Ishikawa (cell line): ENCODE measurements at regions not wholly inside any gene's neighbourhood (a gene's known extent, or its start where the extent isn't known, plus 50 kb on each side); places are given as distances from the start of the nearest gene placed in this dataset.

Experiments used
- CEBPB ChIP-seq: IDR thresholded peaks from 2 replicates; pipeline ENCODE4 v1.6.1; 2012
- EP300 ChIP-seq: IDR thresholded peaks from 2 replicates; pipeline ENCODE4 v1.6.1; 2012; ENCODE audit warnings: borderline replicate concordance
- YY1 ChIP-seq: IDR thresholded peaks from 2 replicates; pipeline ENCODE4 v1.6.1; 2012; ENCODE audit warnings: low read depth
- TF ChIP-seq, protein P1 (sequence below): IDR thresholded peaks from 2 replicates; pipeline ENCODE4 v1.6.1; 2012

GRCh38 chr18:24611075-24611474 lies 150.6 kb downstream of the HRH4 start:
- TF ChIP-seq YY1 (no peak), CEBPB (no peak), EP300 (no peak)
- TF ChIP-seq, protein P1, sequence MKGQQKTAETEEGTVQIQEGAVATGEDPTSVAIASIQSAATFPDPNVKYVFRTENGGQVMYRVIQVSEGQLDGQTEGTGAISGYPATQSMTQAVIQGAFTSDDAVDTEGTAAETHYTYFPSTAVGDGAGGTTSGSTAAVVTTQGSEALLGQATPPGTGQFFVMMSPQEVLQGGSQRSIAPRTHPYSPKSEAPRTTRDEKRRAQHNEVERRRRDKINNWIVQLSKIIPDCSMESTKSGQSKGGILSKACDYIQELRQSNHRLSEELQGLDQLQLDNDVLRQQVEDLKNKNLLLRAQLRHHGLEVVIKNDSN = no peak
